HG02571 (cell line): ENCODE measurements at regions not wholly inside any gene's neighbourhood (a gene's known extent, or its start where the extent isn't known, plus 50 kb on each side); places are given as distances from the start of the nearest gene placed in this dataset.

Experiments
- ATAC-seq: cut with Tn5 transposase; IDR thresholded peaks from one replicate; pipeline ENCODE4 v1.9.1; 2021; ENCODE audit warnings: mild to moderate bottlenecking, moderate library complexity; ENCODE audit not compliant: unreplicated experiment

DNA sequence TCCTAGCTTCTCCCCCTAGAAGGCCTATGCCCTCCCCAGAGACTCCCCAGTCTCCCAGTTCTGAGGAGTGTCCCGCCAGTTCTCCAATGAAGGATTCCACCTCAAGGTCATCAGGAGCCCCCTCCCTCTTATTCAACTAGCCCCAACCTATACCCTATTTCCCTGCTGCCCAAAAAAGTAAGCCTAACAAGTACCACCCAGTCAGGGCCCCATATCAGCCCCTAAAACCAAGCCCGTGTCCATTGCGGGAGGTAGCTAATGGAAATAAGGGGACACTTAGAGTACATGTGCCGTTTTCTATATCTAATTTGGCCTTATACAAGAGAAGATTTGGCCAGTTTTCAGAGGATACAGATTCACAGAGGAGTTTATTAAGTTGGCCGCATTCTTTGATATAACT lies 416.2 kb downstream of the MATN1 start:
- ATAC-seq = no peak

DNA sequence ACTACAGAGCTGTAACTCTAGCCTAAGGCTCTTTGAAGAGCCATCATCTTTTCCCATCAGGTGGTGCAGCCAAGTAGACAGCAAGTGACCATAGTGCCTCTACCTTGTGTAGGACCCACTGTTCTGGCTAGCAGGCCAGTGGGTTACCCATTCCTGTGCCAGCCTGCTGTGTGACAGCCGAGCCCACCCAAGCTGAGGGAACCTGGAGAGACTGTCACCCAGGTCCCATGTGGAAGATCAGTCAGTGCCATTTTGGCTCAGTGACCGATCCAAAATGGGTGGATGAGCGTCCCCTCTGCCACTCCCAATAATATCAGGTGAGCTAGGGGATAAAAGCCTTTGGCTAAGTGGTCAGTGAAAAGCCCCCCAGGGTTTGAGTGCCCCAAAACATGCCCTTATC lies 417.9 kb downstream of the MATN1 start:
- no peak for ATAC-seq

DNA sequence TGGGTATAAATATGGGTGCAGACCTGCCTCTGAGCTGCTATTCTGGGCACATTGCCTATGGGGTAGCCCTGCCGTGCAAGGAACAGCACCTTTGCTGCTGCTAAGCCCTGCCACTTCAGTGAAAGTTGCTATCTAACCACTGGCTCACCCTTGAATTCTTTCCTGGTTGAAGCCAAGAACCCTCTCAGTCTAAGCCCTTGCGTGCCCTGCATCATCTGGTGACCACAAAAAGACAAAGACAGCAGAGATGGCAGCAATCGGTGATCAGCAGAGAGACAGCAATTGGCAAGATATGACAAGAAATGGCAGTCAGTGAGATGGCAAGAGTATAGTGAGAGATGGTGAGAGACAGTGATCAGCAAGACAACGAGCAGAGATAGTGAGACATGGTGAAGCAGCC lies 418.3 kb downstream of the MATN1 start:
- no peak for ATAC-seq

DNA sequence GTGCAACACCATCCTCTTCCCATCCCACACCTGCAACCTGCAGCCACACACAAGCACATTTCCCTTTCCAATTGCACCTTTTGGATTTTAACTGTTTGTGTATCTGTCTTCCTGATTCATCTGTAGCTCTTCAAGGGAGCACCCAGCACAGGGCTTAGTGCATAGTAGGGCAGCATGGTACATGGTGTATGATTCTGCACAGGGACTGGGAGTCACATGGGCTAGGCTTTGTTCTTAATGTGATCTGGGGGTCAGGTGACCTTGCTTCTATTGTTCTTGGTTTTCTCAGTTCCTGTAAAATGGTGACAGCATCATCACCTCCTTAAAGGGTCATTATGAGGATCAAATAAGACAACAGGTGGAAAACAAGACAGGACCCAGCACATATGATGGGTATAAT lies 419.3 kb downstream of the MATN1 start:
- no peak for ATAC-seq

DNA sequence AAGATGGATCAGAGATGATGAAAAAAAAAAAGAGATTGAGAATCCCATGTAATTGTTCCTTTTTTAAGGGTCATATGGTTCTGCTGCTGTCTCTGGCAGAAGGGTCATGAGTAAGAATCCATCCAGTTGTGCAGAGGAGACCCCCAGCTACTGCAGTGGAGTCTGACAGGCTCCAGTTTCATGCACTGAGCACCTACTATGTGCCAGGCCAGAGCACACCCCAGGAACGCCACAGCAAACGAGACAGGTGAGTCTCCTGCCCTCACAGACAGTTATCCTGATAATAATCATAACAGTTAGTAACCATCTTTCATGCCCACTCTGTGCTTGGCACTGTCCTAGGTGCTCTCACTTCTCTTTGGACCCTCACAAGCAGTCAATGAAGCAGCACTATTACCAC lies 420.0 kb downstream of the MATN1 start:
- no peak for ATAC-seq

DNA sequence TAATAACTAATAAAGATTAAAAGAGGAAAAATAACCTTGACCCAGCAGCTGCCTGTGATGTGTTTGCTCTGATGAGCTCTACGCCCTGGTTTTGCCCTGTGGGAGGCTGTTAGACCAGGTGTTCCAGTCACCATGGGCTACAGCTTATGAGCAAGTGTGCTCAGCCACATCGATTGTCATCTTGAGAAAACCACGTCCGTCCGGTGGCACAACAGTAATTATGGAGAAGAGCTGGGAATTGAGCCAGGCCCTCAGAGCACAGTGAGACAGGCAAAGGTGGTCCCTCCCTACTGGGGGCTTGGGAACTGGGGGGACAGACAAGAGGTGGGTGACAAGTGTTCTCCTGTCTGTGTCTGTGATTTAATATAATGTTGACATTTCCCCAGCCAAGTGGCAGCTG lies 420.5 kb downstream of the MATN1 start:
- no peak for ATAC-seq

DNA sequence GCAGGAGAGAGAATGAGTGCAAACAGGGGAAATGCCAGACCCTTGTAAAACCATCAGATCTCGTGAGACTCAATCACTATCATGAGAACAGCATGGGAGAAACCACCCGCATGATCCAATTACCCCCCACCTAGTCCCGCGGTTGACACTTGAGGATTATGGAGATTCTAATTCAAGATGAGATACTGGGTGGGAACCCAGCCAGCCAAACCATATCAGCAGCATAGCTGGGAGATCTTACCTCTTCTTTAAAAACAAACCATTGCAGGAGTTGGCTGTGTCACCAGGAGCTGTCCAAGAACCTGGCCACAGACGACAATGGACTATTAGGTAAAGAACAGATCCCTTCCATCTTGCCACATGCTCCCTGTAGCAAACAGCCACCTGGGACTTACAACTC lies 422.7 kb downstream of the MATN1 start:
- ATAC-seq = no peak

DNA sequence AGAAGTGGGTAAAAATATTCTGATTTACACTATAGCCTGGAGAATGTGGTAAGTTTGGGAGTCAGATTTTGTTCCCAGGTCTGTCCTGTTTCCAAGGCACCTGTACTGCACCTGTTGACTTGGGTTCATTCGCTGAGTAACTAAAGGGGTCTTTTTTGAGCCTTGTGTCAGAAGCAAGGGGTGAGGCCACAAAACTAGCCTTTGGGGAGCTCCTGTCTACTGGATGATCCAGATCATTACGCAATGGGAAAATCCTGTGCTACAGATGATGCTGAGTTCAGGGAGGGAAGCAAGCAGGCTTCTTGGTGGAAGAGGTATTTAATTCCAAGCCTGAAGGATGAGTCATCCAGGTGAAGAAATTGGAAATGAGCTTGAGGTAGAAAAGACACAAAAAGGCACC lies 424.0 kb downstream of the MATN1 start:
- ATAC-seq = no peak

DNA sequence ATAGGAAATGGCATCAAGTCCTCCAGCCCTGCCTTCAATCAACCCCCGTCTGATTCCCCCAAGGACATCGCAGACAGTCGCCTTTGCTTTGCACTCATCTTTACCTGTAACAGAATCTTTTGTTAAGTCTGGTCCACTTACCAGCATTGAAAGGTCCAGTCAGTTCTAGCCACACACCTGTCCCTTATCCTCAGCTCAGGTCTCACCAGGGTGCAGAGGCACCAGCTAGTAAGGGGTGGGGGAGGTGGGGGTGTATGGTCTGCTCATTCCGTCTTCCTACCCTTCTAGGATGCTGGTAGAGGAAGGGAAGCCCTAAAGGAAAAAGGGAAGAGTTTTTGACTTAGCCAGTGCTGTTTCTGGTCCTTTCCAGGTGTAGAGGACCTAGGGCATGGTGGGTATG lies 427.7 kb downstream of the MATN1 start:
- no peak for ATAC-seq

DNA sequence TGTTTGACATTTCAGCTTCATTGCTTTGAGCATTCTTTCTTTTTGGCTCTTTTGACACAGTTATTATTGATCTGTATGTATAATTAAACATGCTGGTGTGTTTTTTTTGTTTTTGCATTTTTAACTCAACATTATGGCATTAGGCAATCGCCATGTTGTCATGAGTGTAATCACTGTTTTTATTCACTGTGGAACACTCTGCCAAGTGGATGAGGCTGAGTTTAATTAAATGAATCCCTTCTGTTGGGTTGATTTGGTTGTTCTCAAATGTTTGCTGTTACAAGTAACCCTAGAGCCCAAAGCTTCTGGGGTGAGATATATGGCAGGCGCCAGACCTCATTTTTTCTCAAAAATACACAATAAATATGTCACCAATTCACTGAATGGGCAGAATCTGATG lies 428.1 kb downstream of the MATN1 start:
- ATAC-seq = no peak

DNA sequence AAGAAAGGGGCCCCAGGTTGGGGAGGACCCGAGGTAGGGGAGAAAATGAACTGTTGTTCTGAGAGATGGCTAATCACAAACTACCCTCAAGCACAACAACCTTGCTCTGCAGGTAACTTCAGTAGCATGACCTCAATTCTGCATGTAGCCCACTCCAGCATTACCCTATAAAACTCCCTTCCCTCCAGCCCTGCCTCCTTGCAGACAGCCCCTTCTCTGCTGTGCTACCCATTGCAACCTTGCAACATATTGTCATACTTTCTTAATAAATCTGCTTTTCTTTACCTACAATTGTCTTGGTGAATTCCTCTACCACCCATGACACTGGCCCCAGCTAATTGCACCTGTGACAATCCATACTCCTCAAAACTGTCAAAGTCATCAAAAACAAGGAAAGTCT lies 428.9 kb downstream of the MATN1 start:
- ATAC-seq = no peak

DNA sequence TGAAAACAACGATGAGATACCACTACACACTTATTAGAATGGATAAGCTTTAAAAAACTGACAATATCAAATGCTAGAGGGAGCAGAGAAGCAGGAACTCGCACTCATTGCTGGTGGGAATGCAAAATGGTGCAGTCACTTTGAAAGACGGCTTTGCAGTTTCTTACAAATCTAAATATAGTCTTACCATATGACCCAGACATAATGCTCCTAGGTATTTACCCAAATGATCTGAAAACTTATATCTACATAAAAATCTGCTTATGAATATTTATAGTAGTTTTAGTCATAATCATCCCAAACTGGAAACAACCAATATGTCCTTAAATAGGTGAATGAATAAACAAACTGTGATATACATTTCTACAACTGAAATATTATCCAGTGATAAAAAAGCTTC lies 430.9 kb downstream of the MATN1 start:
- ATAC-seq = no peak

DNA sequence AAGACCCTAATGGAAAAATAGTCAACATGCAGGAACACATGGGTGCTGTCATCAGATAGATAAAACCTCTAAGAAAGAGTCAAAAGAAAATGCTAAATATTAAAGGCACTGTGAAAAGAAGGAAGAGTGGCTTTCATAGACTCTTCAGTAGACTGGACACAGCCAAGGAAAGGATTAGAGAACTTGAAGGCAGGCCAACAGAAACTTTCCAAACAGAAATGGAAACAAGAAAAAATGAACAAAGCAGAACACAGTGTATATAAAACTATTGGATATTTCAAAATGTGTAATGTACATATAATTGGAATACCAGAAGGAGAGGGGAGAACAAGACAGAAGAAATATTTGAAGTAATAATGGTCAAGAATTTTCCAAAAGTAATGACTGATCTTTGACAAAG lies 431.9 kb downstream of the MATN1 start:
- no peak for ATAC-seq

DNA sequence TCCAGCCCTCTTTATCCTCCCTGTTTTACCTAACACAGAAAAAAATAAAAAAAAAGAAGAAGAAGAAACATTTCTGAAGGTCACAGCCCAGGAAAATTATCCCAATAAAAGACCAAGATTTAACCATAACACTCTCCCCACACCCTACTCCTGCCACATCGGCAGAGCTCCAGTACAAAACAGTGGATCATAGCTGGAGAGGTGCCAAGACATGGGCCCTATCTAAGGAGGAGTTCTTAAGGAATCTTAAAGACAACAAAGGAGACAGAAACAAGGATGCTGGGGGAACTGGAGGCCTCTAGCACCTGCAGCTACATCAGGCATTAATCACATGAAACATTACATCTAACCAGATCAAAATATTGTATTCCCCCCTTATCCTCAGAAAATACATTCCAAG lies 432.8 kb downstream of the MATN1 start:
- ATAC-seq = no peak

DNA sequence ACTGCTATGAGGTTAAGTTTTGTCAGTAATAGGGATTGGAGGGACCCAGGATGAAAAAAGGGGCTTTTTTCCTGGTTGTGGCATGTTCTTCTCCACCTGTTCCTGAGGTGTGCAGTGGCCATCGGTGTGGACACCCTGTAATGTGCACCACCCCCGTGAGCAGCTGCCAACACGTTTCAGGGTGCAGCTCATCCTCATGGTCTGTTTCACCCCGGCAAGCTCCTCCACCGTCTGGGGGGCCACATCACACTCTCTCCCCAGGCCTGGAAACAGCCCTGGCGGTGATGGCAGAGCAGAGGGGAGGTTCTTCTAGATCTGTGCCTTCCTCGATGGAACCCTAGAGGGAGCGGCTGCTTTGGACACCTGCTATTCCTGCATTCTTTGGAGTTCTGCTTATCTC lies 435.4 kb downstream of the MATN1 start:
- ATAC-seq = no peak

DNA sequence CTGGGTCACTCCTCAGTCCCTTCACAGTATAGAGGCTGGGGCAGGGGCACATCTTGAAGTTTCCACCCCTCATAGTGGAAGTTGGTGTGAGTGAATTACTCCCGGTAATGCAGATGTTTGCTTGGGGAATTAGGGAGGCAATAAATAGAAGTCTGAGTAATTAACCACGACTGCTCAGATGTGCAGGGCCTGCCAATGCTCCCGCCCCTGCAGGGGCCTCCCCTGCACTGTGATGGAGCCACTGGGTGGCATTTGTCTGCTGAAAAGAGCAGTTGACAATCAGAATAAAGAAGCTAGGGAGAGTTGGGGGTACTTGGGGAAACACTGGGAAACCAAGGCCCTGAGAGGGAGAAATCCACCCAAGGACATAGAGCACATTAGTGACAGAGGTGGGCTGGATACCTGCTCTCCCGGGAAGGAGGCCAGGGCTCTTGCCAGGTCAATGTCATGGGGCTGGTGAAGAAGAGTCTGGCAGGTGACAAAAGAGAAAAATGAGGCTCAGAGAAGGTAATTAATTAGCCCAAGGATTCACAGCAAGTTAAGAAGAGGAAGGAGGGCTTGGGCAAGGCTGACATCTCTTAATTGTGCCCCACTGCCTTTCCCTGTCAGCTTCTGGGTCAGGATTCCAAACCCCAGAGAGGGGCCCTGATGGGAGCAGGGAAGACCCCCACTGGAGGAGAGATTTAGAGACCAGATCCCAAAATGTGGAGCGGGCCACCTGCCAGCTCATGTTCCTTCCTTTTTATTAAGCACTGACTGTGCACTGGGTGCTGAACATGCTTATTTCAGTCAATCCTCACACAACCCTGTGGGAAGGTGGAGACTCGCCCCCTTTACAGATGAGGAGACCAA lies 436.2 kb downstream of the MATN1 start:
- ATAC-seq = no peak

DNA sequence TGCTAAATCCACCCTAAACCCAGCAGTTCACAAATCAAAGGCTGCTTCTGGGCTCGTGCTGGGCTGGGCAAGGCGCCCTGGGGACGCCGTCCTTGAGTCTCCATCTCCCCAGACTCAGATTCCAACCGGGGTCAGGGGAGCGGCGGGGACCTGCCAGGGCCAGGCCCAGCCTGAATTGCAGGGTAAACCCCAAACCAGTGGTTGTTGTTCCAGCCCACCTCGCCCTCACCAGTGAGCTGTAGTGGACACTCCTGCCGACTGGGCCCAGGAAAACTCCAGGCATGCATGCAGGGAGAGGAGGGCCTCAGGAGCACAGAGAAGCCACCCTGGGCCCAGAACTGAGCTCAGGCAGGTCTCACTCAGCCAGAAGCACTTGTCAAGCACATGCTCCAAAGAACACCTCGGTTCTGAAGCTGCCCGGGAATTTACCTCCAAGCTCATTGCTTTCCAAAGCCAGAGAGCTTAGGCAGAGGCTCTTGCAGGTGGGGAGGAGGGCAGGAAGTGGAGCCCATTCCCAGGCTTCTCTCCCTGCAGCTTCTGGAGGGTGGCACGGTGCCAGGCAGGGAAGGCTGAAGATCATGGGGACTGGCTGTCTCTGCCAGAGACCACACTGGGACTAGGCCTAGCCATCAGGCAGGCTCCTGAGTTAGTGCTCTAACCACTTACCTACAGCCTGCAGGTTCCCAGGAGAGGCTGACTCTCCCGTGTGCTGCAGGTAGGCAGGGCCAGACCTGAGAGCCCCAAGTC lies 437.0 kb downstream of the MATN1 start:
- no peak for ATAC-seq

DNA sequence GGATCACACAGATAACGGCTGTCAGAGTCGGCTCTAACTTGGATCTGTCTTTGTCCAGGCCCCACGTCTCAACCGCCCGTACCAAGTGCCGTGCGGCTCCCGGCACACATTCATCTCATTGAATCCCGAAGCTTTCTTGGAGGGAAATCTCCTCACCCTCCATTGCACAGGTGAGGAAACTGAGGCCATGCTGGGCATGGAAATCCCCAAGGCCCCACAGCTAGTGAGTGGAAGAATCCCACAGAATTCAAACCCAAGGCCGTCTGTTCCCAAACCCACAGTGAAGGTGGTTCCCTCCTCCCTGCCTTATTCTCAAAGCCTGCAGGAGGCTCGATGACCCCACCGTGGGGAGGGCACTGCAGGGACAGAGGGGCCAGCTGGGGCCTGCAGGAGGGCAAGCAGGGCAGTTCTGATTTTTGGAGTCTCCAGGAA lies 437.9 kb downstream of the MATN1 start:
- ATAC-seq = no peak

DNA sequence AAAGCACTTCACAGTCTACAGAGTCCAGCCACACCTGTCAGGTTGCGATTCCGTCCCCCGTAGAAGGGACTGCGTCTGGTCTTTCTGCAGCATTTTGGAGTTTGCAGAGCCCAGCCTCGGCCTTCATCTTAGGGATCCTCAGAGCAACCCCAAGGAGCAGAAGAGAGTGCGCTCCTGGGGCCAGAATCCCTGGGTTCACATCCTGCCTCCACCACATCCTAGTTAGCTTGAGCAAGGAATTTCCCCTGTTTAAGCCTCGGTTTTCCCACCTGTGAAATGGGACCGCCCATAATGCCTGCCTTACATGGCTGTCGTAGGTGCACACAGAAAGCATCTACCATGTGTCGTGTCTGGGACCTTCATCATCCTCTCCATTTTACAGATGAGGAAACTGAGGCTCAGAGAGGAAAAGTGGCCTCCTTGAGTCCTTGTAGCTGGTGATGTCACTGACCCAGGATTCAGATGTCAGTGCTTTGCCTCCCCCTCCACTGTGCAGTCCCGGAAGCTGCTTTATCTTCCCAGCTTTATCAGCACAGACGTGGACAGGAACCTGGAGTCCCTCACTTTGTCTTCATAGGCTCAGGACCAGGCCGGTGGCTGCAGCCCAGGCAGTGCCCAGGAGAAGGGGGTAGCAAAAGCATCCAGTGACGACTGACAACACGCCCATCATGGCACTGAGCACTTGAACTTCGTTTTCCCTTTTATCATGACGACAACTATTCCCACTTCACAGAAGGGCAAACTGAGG lies 438.5 kb downstream of the MATN1 start:
- no peak for ATAC-seq

DNA sequence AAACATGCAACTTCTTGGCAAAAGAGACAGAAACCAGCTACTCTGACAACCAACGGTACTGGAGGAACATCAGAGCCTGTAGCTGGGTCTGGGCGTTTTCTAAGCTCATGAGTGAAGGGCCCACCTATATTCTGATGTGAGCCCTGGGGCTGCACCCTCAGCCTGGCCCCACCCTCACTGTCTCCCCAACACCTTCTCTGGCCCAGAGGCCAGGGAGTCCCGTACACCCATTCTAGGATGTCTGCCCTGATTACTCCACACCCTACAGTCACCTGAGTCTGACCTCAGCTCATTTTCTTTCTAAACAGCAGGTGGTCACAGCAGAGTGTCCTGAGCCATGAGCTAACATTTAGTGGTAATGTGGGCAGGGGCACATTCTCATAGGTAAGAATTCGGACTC lies 439.2 kb downstream of the MATN1 start:
- ATAC-seq = no peak

DNA sequence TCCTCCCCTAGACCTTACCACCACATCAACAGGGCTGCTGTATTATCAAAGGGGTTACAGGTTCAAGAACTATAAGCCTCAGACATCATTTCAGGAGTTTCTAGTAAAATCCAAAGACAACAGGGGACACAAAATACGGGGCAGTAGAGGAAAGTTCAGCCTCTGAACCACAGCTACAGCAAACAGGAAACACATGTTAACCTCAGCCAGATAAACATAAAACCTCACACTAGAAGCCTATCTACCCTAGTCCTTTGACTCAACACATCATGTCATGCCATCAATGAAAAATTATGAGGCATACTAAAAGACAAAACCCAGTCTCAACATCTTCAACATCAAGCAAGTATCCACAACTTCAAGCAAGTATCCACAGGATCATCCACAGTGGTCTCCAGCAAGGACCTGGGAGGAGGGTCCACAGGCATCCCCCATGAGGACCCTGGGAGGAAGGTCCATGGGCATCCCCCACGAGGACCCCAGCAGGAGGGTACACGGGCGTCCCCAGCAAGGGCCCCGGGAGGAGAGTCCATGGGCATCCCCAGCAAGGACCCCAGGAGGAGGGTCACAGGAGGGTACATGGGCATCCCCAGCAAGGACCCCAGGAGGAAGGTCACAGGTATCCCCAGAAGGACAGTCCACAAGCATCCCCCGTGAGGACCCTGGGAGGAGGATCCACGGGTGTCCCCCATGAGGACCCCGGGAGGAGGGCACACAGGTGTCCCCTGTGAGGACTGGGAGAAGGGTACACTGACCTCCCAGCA lies 440.0 kb downstream of the MATN1 start:
- ATAC-seq = no peak
